Activated T-cell treated with anti-CD3 and anti-CD28 coated beads, Interleukin-2, amount 50 U/mL, for 48 hours (primary cell): ENCODE measurements at regions not wholly inside any gene's neighbourhood (a gene's known extent, or its start where the extent isn't known, plus 50 kb on each side); places are given as distances from the start of the nearest gene placed in this dataset.
A peak's percentile ranks its signal among the peaks of the same experiment; 100 is the strongest.
"Not testable (repeated sequence)": the region's sequence is repeated elsewhere in the genome, so short reads cannot be mapped to it uniquely, and the experiment has no call there.

Source experiments
- DNase-seq, 2 experiments: peaks; one replicate each; pipeline ENCODE4 v3.0.0-alpha.2; 2020

DNA sequence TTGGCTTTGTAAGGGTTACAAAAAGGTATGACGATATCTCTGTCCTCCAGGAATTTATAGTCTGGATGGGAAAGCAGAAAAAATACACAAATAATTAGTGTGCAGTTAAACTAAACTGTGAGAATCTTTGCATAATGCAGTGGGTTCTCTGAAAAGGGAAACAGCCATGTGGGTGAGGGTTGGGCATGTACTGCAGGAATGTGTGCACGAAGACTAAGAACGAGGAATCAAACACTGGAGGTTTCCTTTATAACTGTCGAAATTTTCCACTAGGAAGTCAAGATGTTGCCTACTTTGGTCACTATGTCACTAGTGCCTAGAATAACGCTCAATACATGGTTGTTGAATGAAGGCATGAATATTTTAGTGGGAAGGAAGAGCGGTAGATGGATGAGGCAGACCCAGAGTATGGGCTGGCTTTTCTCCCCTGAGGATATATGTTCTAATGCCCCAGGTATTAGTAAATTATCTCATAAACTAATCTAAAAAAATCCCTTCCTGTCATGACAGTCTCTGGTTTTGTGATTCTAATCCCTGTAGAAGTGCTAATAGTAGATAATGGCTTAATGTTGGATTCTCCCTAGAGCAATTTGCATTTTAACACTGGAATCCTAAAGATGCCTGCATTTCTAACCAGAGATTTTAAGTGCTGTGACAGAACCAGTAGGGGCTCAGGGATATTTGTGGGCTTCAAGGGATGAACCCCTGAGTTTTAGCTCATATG, 227.3 kb downstream of the NMUR2 start:
- DNase-seq, result no peak

DNA sequence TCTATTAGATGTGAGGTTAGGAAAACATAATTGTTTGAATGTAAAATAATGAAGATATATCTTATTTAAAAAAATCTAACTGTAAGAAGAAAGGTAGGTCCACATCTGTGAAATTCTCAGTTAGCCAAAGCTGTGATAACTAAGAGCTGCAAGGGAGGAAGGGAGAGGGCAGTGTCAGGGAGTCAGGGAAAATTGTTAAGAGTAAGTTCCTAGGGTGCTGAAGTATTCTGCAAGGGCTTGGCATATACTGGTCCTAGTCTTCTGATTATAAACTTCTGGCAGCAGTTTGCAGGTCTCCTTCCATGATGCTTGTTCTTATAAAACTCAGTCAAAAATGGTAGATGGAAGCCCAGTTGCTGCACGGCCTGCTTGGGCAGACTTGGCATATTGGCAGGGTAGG, 233.2 kb downstream of the NMUR2 start:
- no peak for DNase-seq

DNA sequence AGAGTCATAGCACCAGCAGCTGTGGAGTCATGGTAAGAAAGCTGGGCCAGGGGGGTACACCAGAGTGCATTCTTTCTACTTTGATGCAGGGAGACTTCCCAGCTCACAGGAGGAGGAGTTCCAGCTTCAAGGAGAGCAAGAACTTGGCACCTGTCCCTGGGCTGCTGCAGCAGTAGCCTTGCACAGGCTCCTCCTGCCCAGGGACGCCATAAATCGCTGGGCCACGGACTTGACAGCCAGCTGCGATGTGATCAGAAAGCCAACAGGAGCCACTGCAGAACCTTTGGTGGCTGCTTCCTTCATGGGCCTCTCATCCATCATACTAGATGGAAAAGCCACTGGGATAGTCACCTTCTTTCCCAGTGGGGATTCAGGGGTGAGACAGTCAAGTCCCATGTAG, 234.7 kb downstream of the NMUR2 start:
- DNase-seq, result no peak

DNA sequence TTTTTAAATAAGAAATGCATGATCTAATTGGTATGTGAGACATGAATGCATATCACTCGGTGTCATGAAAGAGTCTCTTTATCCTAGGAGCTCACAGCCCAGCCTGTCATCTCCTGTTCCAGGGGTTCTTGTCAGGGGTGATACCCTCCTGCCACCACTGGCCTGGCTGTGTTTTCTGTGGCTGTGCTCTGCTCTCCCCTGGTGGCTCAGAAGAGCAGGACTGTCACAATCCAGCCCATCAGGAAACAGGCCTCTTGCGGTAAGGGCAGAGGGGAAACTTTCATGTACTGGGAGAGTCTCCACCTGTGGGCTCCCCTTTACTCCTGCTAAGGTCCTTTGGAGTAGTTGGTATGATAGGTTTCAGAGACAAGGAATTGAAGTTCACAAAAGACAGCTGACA, 240.2 kb upstream of the GLRA1 start:
- no peak for DNase-seq

DNA sequence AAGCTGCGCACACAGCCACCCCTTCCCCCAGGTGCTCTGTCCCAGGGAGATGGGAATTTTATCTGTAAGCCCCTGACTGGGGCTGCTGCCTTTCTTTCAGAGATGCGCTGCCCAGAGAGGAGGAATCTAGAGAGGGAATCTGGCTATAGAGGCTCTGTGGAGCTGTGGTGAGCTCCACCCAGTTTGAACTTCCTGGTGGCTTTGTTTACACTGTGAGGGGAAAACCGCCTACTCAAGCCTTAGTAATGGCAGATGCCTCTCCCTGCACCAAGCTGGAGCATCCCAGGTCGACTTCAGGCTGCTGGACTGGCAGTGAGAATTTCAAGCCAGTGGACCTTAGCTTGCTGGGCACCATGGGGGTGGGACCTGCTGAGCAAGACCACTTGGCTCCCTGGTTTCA, 235.2 kb upstream of the GLRA1 start:
- not testable (repeated sequence) for DNase-seq

DNA sequence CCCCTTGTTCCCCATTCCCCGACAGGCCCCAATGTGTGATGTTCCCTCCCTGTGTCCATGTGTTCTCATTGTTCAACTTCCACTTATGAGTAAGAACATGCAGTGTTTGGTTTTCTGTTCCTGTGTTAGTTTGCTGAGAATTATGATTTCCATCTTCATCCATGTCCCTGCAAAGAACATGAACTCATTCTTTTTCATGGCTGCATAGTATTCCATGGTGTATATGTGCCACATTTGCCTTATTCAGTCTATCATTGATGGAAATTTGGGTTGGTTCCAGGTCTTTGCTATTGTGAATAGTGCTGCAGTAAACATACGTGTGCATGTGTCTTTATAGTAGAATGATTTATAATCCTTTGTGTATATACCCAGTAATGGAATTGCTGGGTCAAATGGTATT, 229.8 kb upstream of the GLRA1 start:
- DNase-seq, result not testable (repeated sequence)

DNA sequence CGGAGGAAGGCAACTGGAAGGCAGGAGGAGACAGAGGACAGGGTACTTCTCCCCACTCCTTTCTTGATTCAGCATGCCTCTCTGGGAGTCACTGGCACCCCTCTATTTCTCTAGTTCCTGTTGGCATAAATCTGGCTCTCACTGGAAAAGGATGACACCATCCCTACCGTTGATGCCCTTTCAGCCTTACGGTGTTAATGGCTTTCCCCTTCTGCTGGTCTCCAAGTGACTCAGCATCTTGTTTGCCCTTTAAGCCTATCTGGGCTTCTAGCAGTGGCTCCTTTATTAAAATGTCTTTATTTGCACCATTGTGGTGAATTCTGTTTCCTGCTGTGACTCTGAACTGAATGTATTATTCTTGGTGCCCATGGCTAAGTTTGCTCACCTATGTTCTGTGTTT, 227.3 kb upstream of the GLRA1 start:
- no peak for DNase-seq

DNA sequence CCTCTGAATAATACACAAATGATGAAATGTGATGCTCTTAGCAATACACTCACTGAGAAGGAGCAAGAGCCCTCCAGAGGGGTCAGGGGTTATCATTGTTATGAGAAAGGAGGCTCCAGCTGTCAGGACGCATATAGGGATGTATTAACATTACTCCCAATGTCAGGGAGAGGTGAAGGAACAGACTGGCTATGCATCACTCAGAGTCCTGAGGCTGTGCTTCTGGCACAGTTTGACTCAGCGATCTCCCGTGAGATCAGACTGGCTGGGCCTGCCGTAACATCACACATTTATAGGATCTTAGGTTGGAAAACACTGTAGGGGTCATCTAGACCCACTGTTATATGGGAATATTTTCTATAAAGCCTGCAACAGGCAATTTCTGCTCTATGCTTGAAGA, 226.5 kb upstream of the GLRA1 start:
- no peak for DNase-seq

DNA sequence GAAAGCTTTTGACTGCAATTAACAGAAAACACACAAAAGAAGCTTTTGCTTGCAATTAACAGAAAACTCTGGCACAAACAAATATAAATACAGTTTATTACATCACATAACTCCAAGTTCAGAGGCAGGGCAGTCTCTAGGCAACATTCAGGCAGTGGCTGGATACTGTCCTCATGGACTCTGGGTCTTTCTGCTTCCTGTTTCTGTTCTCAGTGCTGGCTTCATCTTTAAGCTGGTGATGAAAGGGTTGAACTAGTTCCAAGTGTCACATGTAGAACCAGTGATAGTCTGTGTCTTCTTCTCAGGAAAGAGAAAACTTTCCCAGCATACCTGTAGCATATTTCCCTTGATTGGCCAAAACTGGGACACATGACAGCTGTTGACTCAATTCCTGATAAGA, 222.6 kb upstream of the GLRA1 start:
- DNase-seq, result no peak

DNA sequence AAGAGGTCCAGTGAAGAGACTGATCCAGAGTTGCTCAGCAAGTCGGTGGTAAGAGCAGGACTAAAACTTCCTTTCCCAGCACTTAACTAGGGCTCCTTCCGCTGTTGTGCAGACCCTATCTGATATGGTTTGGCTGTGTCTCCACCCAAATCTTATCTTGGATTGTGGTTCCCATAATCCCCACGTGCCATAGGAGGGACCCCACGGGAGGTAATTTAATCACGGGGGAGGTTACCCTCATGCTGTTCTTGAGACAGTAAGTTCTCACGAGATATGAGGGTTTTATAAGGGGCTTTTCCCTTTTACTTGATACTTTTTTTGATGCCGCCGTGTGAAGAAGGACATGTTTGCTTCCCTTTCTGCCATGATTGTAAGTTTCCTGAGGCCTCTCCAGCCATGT, 221.9 kb upstream of the GLRA1 start:
- DNase-seq, result no peak

DNA sequence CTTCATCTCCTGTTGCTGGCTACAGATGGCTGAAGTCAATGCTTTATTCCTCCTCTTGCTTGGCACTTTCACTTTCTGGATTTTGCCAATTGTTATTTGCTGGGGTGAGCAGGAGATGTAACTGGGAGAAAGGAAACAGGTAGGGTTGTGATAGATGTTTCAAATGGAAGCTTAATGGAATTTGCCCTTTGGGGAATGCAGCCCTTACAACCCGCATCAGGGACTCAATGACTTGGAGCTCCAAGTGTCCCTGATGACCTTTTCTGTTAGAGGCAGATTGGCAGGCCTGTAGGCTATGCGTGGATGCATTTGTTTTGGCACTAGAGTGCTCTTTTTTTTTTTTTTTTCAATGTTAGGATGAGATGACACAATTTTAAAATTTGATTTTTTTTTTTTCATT, 219.9 kb upstream of the GLRA1 start:
- no peak for DNase-seq

DNA sequence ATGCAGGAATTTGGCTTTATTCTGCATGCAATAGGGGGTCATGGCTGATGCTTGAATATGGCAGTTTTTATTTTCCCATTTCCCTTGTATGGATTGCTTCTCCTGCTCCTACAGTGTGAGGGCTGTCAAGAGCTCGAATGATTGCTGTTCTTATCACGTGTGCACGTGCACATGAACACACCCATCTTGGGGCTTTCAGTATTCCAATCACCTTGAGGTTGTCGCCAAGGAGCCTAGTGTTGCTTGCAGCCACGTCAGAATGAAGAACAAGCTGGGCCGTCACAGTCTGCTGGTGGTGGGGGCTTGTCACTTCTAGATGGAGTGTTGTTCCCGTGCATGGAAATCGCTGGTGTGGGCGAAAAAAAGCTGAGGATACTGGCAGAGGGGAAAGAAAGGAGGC, 219.4 kb upstream of the GLRA1 start:
- no peak for DNase-seq

DNA sequence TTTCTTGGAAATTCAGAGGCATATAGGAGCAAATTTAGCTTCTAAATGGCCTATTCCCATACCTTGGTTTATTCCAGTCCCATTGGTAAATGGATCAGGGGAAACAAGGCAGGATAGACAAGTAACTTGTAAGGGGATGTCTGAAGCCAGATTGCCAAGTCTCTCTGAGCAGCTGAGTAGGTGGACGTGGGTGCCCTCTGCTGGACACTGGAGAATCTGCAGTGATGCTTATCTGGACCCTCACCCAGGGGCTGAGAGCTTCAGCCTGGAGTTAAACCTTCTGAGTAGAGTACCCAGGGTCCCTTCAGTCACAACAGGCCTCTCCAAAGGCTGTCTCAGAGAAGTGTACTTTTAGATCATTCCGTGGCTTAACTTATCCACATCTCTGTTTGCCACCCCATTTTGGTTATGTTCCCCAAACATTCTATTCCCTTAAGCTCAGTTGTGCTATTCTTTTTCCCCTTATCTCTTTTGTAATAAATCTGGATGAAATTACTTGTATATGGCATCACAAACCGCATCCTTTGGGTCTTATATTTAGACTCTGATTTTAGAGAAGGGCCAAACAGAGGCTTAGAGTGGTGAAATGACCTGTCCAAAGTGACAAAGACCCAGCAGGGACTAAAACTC, 218.3 kb upstream of the GLRA1 start:
- peak; percentile 70 to 72 for DNase-seq

DNA sequence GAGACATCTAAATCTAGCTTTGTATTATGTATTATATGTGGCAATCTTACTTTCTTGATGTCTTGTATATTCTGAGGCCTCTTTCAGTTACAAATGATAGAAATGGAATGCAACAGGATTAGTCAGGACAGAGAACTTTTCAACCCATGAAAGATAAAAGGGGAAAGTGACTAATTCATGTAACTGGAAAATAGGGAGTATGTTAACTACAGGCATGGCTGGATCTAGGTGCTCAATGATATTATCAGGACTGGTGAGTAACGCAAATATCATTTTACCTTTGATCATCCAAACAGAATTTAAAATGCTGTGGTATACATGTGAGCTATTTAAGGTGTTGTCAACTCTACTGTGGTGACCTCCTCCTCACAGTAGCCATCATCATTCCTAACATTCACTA, 215.7 kb upstream of the GLRA1 start:
- no peak for DNase-seq

DNA sequence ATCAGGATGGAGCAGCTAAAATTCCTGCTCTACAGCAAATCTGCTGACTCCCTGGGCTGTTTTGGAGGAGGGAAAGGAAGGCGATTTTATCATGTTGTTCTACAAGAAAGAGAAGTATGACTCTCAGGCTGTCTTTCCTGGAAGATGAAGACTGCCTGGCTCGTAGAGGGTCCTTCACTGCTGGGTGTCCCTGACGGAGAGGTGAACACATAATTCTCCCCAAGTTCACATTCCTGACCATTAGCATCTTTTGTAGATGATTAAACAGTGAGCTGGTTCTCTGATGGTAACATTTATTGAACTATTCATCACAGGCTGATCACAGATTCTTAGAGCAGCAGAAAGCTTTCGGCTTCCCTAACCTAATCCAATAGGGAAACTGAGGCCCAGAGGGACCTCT, 212.4 kb upstream of the GLRA1 start:
- no peak for DNase-seq

DNA sequence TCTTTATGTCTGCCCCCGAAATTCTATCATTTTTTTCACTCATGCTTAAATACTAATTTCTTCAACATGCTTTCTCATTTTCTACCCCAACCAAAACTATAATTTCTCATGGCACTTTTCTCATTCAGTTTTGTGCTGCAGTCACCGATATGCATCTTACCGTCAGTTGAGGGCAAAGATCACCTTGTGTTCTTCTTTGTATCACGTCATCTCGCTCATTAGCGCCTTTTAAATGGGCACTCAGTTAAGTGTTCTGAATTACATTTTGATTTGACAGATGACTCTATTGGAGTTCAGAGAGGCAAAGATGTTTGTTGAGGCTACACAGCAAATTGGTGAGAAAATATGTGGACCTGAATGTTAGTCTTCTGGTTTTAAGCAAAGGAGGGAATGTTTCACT, 211.7 kb upstream of the GLRA1 start:
- DNase-seq, result no peak

DNA sequence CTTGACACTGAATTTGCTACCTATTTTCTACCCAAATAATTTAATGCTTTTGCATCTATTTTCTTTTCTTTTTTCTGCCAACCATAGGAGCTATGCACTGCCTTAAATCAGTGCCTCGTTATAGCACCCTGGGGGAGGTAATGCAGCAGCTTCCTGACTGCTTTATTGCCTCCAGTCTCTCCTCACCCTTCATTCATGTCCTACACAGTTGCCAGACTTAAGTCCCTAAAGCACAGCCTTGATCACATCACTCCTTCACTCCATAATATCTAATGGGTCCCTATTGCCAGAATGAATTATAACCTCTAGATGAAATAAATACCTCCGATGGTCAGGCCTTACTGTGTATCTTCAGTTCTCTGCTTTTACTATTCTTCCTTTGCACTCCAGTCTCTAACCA, 211.2 kb upstream of the GLRA1 start:
- no peak for DNase-seq

DNA sequence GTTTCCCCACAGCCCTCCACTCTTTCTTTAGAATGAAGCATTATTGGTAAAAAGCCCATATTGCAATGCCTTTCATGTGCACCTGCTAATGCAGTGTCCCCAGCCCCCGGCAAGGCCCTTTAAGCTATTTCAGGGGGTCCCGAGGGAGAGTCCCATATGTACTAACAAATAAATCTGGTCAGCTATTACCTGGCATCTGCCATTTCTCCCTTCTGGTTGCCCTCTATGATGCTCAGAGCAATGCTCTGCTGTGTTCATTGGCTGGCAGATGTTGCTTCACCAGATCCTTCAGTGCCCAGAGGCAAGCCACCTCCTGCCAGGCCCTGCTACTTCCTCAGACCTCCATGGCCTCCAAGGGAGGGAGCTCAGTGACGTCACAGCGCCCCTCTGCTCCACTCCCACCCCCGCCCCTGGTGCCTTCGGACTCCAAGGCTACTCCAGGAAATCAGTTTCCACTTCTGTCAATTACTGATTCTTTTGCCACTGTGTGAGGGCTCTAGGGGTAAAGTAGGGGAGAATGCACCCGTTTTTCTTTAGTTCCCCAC, 201.1 kb upstream of the GLRA1 start:
- DNase-seq, result no peak

DNA sequence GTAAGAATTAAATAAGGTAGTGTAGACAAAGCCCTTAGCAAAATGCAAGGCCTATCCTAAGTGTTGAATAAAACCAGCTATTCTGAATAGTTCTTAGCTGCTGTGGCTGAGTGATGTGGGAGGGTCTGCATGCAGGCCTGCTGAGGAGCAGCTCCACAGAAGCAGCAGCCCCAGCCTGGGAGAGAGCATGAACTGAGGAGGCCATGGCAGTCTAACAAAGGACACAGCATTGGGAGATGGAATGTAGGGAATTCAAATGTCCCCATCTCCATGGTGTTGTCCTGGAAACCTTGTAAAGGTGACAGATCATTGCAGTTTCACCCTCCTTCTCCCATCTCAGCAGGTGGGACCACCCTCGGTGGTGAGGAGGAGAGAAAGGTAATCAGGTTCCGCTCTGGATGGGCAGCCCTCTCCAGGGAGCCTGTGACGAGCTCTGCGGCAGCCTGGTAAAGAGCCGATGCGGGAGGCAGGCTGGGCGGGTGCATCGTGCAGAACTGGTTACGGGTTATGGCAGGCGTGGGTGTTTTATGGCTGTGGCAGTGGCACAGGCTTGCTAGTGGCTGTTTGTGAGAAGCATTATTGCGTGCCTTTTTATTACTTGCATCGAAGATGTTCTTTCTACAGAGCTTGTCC, 199.9 kb upstream of the GLRA1 start:
- no peak for DNase-seq

DNA sequence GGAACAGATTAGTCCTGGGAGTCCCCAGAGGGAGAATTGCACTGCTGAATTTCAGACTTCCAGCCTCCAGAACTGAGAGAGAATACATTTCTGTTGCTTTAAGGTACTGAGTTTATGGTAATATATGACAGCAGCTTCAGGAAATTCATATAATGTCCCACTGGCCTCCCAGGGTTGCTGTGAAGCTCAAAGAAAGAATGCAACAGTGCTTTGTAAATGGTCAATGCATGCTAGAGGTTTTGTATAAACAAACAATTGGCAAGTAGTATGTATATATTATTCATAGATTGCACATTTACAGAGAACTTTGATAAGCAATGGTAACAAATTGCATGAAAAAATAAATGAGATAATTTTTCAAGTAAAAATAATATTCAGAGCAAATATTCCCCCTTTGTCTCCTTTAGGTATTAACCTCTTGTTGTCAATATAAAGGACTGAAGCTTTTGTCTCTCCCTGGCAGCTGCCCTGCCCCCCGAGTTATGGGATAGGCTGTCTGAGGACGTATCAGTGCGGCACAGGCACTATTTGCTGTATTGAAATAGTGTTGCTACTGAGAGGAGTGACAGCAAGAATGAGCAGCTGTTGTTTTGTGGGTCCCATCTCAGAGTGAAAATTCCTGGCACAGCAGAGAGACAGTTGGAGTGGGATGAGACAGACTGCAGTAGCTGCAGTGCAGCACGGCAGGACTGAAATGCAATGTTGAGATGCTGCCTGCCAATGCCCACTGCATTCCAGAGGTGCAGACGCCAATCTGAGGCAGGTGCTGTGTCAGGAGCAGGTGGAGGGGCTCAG, 194.2 kb upstream of the GLRA1 start:
- no peak for DNase-seq

DNA sequence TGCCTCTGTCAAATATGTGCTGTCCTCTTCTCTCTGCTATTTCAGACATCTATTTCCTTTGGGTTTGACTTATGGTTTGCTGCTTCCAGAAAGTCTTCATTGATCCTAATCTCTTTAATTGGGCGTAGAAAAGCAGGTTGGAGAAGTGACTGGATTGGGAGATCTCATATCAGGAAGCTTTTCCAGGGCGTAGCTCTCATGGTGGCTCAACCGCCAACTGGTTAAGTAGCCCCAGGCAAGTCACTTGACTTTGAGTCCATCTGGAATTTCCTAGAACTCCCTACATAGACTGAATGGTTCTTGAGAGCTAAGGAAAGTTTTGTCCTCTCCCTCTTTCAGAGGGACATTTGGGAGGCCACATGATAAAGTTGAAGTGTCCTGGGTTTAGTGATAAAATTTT, 192.3 kb upstream of the GLRA1 start:
- no peak for DNase-seq

DNA sequence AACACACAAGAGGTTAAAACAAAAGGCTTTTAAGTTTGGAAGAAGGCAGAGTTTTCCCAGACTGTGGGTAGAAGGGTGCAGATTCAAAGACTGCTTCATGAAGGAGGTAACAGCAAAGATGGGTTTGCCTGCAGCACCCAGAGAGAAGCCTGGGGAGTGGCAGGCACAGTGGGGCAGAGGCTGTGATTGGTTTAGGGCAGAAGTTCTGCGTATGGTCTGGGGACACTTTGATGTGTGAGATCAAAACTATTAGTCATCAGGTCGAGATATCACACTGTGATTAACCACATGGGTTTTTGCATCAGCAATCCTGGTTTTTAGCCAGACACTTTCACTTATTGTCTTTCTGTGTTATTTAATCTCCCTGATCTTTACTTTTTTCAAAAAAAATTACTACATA, 188.8 kb upstream of the GLRA1 start:
- DNase-seq, result peak; percentile 51 to 59

DNA sequence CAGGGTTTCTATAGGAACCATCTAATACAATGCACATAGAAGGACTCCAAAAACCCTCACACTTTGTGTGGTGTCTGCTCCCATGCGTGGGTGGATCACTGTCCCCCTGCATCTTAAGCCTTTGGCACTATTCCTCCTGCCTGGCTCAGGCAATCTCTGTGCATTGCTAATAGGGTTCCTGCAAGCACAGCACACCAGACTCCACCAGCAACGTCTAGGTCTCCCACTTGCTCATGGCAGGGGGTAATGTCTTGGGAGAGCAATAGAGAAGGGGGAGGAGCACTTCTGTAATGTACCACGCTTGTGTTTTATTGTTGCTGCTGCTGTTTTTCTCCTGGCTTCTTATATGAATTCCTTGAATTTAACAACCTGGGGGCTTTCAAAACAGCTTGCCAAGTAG, 182.6 kb upstream of the GLRA1 start:
- no peak for DNase-seq

DNA sequence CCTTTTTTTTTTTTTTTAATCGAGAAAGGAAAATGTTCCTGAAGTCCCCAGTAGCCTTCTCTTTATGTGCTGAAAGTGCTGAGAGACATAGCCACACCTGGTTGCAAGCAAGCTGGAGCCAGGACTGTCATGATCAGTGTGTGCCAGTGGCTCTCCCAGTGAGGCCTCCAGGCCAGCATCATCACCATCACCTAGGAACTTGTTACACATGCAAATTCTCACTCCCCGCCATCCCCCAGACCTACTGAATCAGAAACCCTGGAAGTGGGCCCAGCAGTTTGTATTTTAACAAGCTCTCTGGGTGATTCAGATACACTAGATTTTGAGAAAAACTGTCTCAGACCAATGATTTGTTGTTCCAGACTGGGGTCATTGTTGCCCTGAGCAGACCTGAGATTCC, 181.9 kb upstream of the GLRA1 start:
- no peak for DNase-seq
